ENCODE measurements at regions not wholly inside any gene's neighbourhood (a gene's known extent, or its start where the extent isn't known, plus 50 kb on each side); places are given as distances from the start of the nearest gene placed in this dataset.

- no peaks in the 10 kb centered on the region; the same call in 1 of the 2 replicates for H3K27me3 Mint-ChIP-seq (ENCODE audit: insufficient read depth)
- H3K36me3 Mint-ChIP-seq (ENCODE audit: low read depth) = no peaks in the 10 kb centered on the region
- H3K27ac Mint-ChIP-seq = no peak overlapping the region
- H3K4me3 Mint-ChIP-seq = no peak overlapping the region
- no peaks in the 10 kb centered on the region for H3K4me1 Mint-ChIP-seq (ENCODE audit: low read depth)
- TF ChIP-seq, protein P1, sequence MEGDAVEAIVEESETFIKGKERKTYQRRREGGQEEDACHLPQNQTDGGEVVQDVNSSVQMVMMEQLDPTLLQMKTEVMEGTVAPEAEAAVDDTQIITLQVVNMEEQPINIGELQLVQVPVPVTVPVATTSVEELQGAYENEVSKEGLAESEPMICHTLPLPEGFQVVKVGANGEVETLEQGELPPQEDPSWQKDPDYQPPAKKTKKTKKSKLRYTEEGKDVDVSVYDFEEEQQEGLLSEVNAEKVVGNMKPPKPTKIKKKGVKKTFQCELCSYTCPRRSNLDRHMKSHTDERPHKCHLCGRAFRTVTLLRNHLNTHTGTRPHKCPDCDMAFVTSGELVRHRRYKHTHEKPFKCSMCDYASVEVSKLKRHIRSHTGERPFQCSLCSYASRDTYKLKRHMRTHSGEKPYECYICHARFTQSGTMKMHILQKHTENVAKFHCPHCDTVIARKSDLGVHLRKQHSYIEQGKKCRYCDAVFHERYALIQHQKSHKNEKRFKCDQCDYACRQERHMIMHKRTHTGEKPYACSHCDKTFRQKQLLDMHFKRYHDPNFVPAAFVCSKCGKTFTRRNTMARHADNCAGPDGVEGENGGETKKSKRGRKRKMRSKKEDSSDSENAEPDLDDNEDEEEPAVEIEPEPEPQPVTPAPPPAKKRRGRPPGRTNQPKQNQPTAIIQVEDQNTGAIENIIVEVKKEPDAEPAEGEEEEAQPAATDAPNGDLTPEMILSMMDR (IDR thresholded peaks at IDR 0.05) = no peak
- DNase-seq = no peak
- H3K9me3 Mint-ChIP-seq = no peaks in the 10 kb centered on the region
Measured at GRCh38 chr2:181762000-181762399, 81.7 kb upstream of the NEUROD1 start.

DNA sequence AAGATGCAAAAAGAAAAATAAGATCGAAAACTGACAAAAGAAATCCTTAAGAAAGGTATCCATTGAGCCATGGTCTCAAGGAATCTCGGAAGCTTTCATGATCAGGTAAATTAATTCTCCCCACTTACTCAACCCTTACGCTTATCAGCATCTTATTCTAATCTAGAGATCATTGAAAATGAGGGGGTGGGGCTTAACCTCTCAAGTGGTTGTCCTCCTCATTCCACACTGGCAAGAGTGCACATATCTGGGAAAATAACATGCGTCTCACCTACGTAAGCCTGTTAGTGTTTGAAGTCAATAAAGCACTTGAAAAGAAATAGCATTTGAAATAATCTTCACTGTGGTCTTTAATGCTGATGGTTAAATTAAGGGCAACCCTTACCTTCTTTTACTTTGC is 82.5 kb upstream of the NEUROD1 start:
- no peak overlapping the region for H3K27ac Mint-ChIP-seq
- no peaks in the 10 kb centered on the region for H3K36me3 Mint-ChIP-seq (ENCODE audit: low read depth)
- H3K4me3 Mint-ChIP-seq = no peak overlapping the region
- TF ChIP-seq, protein P1 (IDR thresholded peaks at IDR 0.05) = no peak
- H3K9me3 Mint-ChIP-seq = no peaks in the 10 kb centered on the region
- DNase-seq = no peak
- no peaks in the 10 kb centered on the region; the same call in 1 of the 2 replicates for H3K27me3 Mint-ChIP-seq (ENCODE audit: insufficient read depth)
- no peaks in the 10 kb centered on the region for H3K4me1 Mint-ChIP-seq (ENCODE audit: low read depth)

- no peaks in the 10 kb centered on the region for H3K4me1 Mint-ChIP-seq (ENCODE audit: low read depth)
- no peaks in the 10 kb centered on the region; the same call in 1 of the 2 replicates for H3K27me3 Mint-ChIP-seq (ENCODE audit: insufficient read depth)
- H3K4me3 Mint-ChIP-seq = no peak overlapping the region
- H3K9me3 Mint-ChIP-seq = no peaks in the 10 kb centered on the region
- no peaks in the 10 kb centered on the region for H3K36me3 Mint-ChIP-seq (ENCODE audit: low read depth)
- DNase-seq = no peak
- no peak overlapping the region for H3K27ac Mint-ChIP-seq
- TF ChIP-seq, protein P1 (IDR thresholded peaks at IDR 0.05) = no peak
Measured at GRCh38 chr2:181763423-181763822, 83.1 kb upstream of the NEUROD1 start.

GRCh38 chr2:181764095-181764963 is 84.0 kb upstream of the NEUROD1 start:
- H3K36me3 Mint-ChIP-seq (ENCODE audit: low read depth) = no peaks in the 10 kb centered on the region
- no peak overlapping the region for H3K27ac Mint-ChIP-seq
- TF ChIP-seq, protein P1 (IDR thresholded peaks at IDR 0.05) = no peak
- no peak for DNase-seq
- H3K4me1 Mint-ChIP-seq (ENCODE audit: low read depth) = no peaks in the 10 kb centered on the region
- no peaks in the 10 kb centered on the region for H3K9me3 Mint-ChIP-seq
- no peaks in the 10 kb centered on the region; the same call in 1 of the 2 replicates for H3K27me3 Mint-ChIP-seq (ENCODE audit: insufficient read depth)
- no peak overlapping the region for H3K4me3 Mint-ChIP-seq

GRCh38 chr2:181766129-181766528 is 85.8 kb upstream of the NEUROD1 start:
- Mint-ChIP-seq H3K4me1 (ENCODE audit: low read depth) (peaks cover 9% of the 10 kb centered on the region), H3K27me3 (ENCODE audit: insufficient read depth) (no peaks in the 10 kb centered on the region; the same call in 1 of the 2 replicates), H3K27ac (no peak overlapping the region), H3K36me3 (ENCODE audit: low read depth) (no peaks in the 10 kb centered on the region), H3K4me3 (no peak overlapping the region), H3K9me3 (no peaks in the 10 kb centered on the region)
- no peak for DNase-seq
- TF ChIP-seq, protein P1 (IDR thresholded peaks at IDR 0.05) = no peak

Measured in HFFc6 (cell line).